Pulmonary artery endothelial cell (primary cell): ENCODE measurements at regions not wholly inside any gene's neighbourhood (a gene's known extent, or its start where the extent isn't known, plus 50 kb on each side); places are given as distances from the start of the nearest gene placed in this dataset.

ENCODE experiments used
- DNase-seq: peaks from one replicate; pipeline ENCODE4 v3.0.0-alpha.2; 2011; ENCODE audit warnings: low read depth, low spot score

GRCh38 chr16:27717726-27718125 is 167.8 kb downstream of the KATNIP start:
- no peak for DNase-seq

GRCh38 chr16:27718201-27719105 is 168.5 kb downstream of the KATNIP start:
- no peak for DNase-seq

GRCh38 chr16:27719106-27719445 is 169.1 kb downstream of the KATNIP start:
- no peak for DNase-seq

GRCh38 chr16:27720731-27721530 is 171.0 kb downstream of the KATNIP start:
- no peak for DNase-seq

GRCh38 chr16:27721531-27722181 is 171.7 kb downstream of the KATNIP start:
- DNase-seq = no peak

- DNase-seq = no peak
Observed at GRCh38 chr16:27722207-27722606, 172.3 kb downstream of the KATNIP start.

- no peak for DNase-seq
Observed at GRCh38 chr16:27722892-27723450, 173.0 kb downstream of the KATNIP start.

- no peak for DNase-seq
Observed at GRCh38 chr16:27723711-27724481, 174.0 kb downstream of the KATNIP start.

- no peak for DNase-seq
Observed at GRCh38 chr16:27724482-27725235, 174.7 kb downstream of the KATNIP start.

GRCh38 chr16:27725236-27726000 is 175.5 kb downstream of the KATNIP start:
- DNase-seq = no peak

- no peak for DNase-seq
Observed at GRCh38 chr16:27726621-27727261, 176.8 kb downstream of the KATNIP start.

- no peak for DNase-seq
Observed at GRCh38 chr16:27727941-27728340, 178.0 kb downstream of the KATNIP start.

- DNase-seq = no peak
Observed at GRCh38 chr16:27728691-27729090, 178.7 kb downstream of the KATNIP start.

- DNase-seq = peak; percentile 5
Observed at GRCh38 chr16:27729516-27730304, 179.8 kb downstream of the KATNIP start.

- no peak for DNase-seq
Observed at GRCh38 chr16:27730661-27731210, 180.8 kb downstream of the KATNIP start.

GRCh38 chr16:27735031-27735430 is 185.1 kb downstream of the KATNIP start:
- DNase-seq = no peak

GRCh38 chr16:27736431-27736830 is 186.5 kb downstream of the KATNIP start:
- DNase-seq = no peak

- DNase-seq = no peak
Observed at GRCh38 chr16:27737513-27737912, 187.6 kb downstream of the KATNIP start.
